ENCODE measurements at regions not wholly inside any gene's neighbourhood (a gene's known extent, or its start where the extent isn't known, plus 50 kb on each side); places are given as distances from the start of the nearest gene placed in this dataset.

DNA sequence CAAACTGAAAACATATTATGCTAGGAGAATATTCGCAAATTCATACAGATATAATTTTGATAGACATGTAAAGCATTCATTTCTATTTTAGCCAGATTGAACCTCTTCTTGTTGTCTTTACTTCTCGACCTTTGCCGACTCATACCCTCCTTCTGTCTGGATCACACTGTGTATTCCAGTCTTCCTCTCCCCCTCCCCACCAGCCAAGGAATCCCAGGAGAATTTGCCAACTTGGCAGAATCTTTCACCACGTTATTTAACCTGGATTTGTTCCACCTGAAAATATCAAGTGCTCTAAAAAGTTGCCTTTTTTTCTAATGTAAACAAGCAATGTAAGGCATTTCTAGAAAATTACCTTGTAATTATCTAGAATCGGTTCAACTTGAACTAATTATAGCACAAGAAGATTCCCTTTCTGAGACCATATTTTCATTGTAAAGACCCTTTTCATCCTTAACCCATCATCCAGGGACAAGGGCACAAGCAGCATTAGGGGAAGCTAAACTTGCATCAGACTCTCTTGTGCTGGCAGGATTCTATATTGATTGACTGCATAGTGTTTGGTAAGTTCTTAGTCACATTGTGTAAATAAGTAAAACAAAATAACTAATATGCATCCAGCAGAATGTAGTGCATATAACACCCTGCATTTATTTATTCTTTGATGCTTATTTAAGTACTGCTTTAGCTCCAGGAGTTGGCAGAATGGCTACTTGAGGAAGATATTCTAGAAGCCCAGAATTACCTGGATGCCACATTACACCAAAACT is 1328.7 kb upstream of the NXPH2 start:
- 64% methylated on average over 5 of the region's 5 CpGs for WGBS, 2 donors
- Histone ChIP-seq H3K4me3 (no peak overlapping the region), H3K27ac (no peak overlapping the region), H3K4me1 (no peaks in the 10 kb centered on the region), H3K27me3 (no peaks in the 10 kb centered on the region), H3K36me3 (no peaks in the 10 kb centered on the region), H3K9me3 (no peaks in the 10 kb centered on the region)
- DNase-seq (no peak), ATAC-seq (ENCODE audit: low FRiP score in 2 of 2) (no peak)
- TF ChIP-seq, protein P1, sequence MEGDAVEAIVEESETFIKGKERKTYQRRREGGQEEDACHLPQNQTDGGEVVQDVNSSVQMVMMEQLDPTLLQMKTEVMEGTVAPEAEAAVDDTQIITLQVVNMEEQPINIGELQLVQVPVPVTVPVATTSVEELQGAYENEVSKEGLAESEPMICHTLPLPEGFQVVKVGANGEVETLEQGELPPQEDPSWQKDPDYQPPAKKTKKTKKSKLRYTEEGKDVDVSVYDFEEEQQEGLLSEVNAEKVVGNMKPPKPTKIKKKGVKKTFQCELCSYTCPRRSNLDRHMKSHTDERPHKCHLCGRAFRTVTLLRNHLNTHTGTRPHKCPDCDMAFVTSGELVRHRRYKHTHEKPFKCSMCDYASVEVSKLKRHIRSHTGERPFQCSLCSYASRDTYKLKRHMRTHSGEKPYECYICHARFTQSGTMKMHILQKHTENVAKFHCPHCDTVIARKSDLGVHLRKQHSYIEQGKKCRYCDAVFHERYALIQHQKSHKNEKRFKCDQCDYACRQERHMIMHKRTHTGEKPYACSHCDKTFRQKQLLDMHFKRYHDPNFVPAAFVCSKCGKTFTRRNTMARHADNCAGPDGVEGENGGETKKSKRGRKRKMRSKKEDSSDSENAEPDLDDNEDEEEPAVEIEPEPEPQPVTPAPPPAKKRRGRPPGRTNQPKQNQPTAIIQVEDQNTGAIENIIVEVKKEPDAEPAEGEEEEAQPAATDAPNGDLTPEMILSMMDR (IDR thresholded peaks at IDR 0.05), result no peak
- TF ChIP-seq POLR2AphosphoS5 (IDR thresholded peaks at IDR 0.05), result no peak
- TF ChIP-seq EP300 (IDR thresholded peaks at IDR 0.05), result no peak
- TF ChIP-seq POLR2A (IDR thresholded peaks at IDR 0.05), result no peak

DNA sequence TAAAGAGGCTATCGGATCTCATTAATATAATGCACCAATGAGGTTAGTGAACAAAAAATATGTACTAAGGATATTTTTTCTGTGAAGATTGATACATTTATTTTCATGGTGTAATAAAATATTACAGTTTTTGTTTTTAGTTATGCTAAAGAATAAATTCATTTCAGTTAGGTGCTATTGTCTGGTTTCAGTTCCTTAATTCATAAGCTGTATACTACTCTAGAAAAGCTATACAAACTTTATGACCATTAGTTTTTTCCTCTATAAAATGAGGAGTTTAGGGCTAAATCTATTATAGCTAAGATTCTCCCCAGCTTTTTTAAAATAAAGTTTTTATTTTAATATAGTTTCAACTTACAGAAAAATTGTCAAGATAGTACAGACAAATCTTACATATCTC is 1311.7 kb upstream of the NXPH2 start:
- ATAC-seq (ENCODE audit: low FRiP score in 2 of 2) (no peak), DNase-seq (no peak)
- H3K9me3 ChIP-seq, result no peaks in the 10 kb centered on the region
- H3K36me3 ChIP-seq, result no peaks in the 10 kb centered on the region
- WGBS, 2 donors, result 92 to 95% methylated on average over 1 of the region's 1 CpG
- no peaks in the 10 kb centered on the region for H3K27me3 ChIP-seq
- TF ChIP-seq POLR2A (IDR thresholded peaks at IDR 0.05) (no peak), POLR2AphosphoS5 (IDR thresholded peaks at IDR 0.05) (no peak)
- no peak overlapping the region for H3K4me3 ChIP-seq
- no peaks in the 10 kb centered on the region for H3K4me1 ChIP-seq
- H3K27ac ChIP-seq, result no peak overlapping the region

DNA sequence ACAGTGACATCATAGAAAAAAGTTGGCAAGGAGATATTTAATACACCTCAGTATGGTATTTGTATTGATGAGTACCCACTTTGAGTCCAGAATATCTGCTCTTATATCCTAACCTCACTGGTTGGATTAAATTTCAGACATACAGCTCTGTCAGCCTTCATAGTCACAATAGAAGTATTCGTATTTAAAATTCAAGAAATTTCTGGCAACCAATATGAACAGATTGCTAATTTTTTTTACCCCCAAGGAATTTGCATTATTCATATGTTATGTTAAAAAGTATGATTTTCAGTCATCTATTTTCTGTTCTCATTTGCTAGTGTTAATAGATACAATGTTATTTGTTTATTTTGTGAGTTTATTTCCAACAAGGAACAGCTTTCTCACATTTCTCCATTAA is 1306.8 kb upstream of the NXPH2 start:
- no peaks in the 10 kb centered on the region for H3K4me1 ChIP-seq
- H3K27me3 ChIP-seq, result no peaks in the 10 kb centered on the region
- no peaks in the 10 kb centered on the region for H3K9me3 ChIP-seq
- TF ChIP-seq POLR2A (IDR thresholded peaks at IDR 0.05), result no peak
- TF ChIP-seq, protein P1 (IDR thresholded peaks at IDR 0.05), result no peak
- TF ChIP-seq EP300 (IDR thresholded peaks at IDR 0.05), result no peak
- no peak for TF ChIP-seq POLR2AphosphoS5 (IDR thresholded peaks at IDR 0.05)
- no peaks in the 10 kb centered on the region for H3K36me3 ChIP-seq
- no peak overlapping the region for H3K27ac ChIP-seq
- WGBS, 2 donors, result 73 to 85% methylated on average over 1 of the region's 1 CpG
- no peak for ATAC-seq (ENCODE audit: low FRiP score in 2 of 2)
- H3K4me3 ChIP-seq, result no peak overlapping the region
- DNase-seq, result no peak

DNA sequence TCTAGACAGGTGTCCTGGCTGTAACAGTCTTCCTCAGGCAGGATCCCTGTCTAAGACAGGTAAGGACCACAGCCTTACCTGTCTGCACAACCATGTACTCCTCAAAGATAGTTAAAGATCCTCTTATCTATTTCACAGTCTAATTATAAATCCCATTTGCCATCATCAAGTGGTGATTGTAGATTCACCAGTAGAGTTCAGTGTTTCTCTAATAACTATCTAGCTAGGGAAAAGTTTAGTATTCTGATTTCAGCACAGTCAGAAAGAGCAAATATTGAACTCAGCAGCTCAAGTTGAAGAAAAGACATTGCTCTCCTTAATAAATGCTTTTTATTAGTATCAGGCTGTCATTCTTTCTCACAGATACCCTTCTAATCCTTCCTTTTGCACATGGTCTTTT is 1305.5 kb upstream of the NXPH2 start:
- no peak overlapping the region for H3K27ac ChIP-seq
- H3K9me3 ChIP-seq, result no peaks in the 10 kb centered on the region
- H3K36me3 ChIP-seq, result no peaks in the 10 kb centered on the region
- H3K4me3 ChIP-seq, result no peak overlapping the region
- ATAC-seq (ENCODE audit: low FRiP score in 2 of 2) (no peak), DNase-seq (no peak)
- no peaks in the 10 kb centered on the region for H3K4me1 ChIP-seq
- H3K27me3 ChIP-seq, result no peaks in the 10 kb centered on the region
- TF ChIP-seq EP300 (IDR thresholded peaks at IDR 0.05) (no peak), POLR2AphosphoS5 (IDR thresholded peaks at IDR 0.05) (no peak), POLR2A (IDR thresholded peaks at IDR 0.05) (no peak)
- TF ChIP-seq, protein P1 (IDR thresholded peaks at IDR 0.05), result no peak

DNA sequence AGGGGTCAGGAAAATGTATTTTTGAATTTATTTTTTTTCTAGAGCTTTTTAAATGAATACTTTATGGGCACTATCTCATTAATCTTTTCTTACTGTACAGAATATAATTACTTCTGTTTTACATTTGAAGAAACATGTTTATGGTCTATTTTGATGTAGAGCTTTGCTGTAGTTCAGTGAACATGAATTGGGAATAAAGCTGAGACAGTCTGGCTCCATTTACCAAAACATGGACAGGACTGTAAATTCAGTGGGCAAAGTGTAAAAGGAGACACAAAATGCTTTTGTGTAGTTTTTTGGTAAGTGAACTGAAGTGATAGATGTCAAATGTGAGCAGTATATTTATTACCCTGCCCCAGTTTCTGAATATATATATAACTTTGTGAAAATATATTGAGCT is 1298.8 kb upstream of the NXPH2 start:
- Histone ChIP-seq H3K36me3 (no peaks in the 10 kb centered on the region), H3K27ac (no peak overlapping the region), H3K4me1 (no peaks in the 10 kb centered on the region), H3K27me3 (no peaks in the 10 kb centered on the region), H3K4me3 (no peak overlapping the region), H3K9me3 (no peaks in the 10 kb centered on the region)
- TF ChIP-seq POLR2AphosphoS5 (IDR thresholded peaks at IDR 0.05), result no peak
- TF ChIP-seq, protein P1 (IDR thresholded peaks at IDR 0.05), result no peak
- TF ChIP-seq POLR2A (IDR thresholded peaks at IDR 0.05), result no peak
- TF ChIP-seq EP300 (IDR thresholded peaks at IDR 0.05), result no peak
- no peak for DNase-seq
- no peak for ATAC-seq (ENCODE audit: low FRiP score in 2 of 2)

Measured in upper lobe of left lung (tissue), 6 donors.